Hepatocyte (in vitro differentiated cells): ENCODE measurements at regions not wholly inside any gene's neighbourhood (a gene's known extent, or its start where the extent isn't known, plus 50 kb on each side); places are given as distances from the start of the nearest gene placed in this dataset.

ENCODE experiments used
- EZH2 ChIP-seq: fragments of 200-600 bp; sonication (generic); IDR thresholded peaks from 2 replicates; pipeline ENCODE4 v1.6.1; 2016; ENCODE audit warnings: antibody characterized with exemption, mild to moderate bottlenecking, borderline replicate concordance
- TF ChIP-seq, protein P1 (sequence below): fragments of 200-600 bp; sonication (generic); IDR thresholded peaks from 2 replicates; pipeline ENCODE4 v1.5.1; 2016; ENCODE audit warnings: antibody characterized with exemption, mild to moderate bottlenecking; ENCODE audit not compliant: poor library complexity

DNA sequence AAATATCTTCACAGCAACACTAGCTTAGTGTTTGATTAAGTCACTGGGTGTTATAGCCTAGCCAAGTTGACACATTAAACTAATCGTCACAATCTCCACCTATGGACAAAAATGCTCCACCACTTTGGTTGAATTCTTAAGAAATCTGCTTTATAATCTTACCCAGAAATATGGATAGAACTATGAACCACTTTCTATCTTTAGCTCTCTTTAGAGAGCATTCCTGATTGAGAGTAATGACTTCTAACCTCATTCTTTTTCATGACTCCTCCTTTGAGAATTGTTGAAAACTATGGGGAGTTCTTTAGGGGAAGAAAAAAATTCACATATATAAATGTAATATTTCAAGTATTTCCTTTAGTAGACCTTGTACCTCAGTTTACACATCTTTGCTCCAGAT lies 1282.2 kb upstream of the ZEB2 start:
- TF ChIP-seq, protein P1, sequence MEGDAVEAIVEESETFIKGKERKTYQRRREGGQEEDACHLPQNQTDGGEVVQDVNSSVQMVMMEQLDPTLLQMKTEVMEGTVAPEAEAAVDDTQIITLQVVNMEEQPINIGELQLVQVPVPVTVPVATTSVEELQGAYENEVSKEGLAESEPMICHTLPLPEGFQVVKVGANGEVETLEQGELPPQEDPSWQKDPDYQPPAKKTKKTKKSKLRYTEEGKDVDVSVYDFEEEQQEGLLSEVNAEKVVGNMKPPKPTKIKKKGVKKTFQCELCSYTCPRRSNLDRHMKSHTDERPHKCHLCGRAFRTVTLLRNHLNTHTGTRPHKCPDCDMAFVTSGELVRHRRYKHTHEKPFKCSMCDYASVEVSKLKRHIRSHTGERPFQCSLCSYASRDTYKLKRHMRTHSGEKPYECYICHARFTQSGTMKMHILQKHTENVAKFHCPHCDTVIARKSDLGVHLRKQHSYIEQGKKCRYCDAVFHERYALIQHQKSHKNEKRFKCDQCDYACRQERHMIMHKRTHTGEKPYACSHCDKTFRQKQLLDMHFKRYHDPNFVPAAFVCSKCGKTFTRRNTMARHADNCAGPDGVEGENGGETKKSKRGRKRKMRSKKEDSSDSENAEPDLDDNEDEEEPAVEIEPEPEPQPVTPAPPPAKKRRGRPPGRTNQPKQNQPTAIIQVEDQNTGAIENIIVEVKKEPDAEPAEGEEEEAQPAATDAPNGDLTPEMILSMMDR, result no peak
- no peak for TF ChIP-seq EZH2
